ENCODE measurements at regions not wholly inside any gene's neighbourhood (a gene's known extent, or its start where the extent isn't known, plus 50 kb on each side); places are given as distances from the start of the nearest gene placed in this dataset.

DNA sequence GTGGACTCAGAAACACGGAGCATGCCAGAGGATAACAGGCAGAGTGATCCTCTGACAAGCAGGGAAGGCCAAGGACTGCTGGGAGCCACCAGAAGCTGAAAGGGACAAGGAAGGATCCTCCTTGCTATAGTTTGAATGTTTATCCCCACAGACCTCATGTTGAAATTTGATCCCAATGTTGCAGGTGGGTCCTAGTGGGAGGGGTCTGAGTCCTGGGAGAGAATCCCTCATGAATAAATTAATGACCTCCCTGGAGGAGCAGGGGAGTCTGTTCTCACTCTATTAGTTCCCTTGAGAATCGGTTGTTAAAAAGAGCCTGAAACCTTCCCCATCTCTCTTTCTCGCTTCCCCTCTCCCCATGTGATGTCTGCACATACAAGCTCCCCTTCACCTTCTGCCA, 124.4 kb downstream of the FBXO15 start:
- no peak for DNase-seq (ENCODE audit: low spot score)

DNA sequence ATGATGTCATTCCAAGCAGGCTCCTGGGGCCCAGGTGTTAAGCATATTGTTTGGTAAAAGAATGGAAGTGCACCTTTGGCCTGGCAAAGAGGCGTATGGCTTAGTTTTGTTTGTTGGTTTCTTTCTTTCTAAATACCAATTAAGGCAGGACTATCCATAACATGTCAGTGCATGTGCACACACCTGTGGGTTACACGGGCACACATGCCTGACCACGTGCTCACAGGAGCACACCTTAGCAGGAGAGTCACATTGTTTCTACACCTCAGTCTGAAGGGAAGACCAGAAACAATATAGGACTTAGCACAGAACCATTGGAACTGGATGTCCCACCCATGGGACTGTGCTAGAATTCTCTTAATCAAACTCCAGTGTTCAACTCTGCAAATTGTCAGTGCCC, 127.8 kb downstream of the FBXO15 start:
- no peak for DNase-seq (ENCODE audit: low spot score)

DNA sequence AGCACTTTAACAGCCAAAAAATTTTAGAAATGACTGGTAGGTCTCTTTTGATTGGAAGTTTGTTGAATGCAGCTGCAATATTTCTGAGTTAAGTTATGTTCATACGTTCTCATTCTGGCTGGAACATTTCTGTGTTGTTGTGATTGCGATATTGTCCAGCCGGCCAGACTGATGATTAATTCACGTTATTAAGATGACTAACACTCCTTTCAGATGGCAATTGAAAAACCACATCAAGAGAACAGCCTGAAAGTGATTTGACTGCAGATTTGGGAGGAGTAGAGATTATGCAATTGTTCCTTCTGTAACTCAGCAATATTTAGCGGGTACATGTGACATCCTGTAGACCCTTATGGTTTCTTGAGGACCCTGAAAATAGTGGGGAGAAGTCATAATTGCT, 133.7 kb downstream of the FBXO15 start:
- peak; percentile 32 for DNase-seq (ENCODE audit: low spot score)

DNA sequence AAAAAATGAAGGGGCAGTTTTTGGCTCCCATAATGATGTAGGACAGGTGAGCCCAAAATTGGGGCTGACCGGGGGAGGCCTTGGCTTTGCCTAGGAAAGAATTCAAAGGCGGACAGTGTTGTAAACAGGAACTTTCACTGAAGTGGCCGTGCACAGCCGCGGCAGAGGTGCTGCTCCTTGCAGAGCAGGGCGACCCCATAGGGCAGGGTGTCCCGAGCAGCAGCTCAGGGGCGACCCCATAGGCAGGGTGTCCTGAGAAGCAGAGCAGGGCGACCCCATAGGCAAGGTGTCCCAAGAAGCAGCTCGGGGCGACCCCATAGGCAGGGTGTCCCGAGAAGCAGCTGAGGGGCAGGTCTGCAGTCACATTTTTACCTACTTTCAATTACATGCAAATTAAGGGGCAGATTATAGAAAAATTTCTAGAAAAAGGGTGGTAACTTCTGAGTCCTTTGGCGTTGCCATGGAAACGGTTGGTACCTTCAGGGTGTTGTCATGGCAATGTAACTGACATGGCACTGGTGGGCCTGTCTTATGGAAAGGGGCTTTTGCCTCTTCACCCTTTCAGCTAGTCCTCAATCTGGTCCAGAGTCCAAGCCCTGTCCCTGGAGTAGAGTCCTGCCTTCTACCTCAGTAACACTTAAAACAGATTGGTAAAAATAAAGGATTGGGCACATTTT, 134.5 kb downstream of the FBXO15 start:
- no peak for DNase-seq (ENCODE audit: low spot score)

DNA sequence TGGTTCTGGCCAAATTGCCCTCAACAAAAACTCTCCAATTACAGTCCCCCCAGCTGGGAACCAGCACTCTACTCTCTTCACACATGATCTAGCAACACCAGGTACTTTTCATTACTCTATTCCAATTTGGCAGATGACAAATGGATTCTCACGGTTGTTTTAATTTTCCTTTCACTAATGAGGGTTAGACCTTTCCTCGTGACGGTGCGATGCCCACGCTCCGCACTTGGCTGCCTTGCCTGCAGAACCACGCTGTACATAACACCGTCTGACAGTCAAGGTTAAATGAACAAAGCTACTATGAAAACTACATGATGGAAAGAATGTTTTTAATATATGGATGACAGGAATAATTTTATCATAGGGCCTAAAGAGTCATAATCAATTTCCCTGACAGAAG, 141.5 kb downstream of the FBXO15 start:
- DNase-seq (ENCODE audit: low spot score): no peak

DNA sequence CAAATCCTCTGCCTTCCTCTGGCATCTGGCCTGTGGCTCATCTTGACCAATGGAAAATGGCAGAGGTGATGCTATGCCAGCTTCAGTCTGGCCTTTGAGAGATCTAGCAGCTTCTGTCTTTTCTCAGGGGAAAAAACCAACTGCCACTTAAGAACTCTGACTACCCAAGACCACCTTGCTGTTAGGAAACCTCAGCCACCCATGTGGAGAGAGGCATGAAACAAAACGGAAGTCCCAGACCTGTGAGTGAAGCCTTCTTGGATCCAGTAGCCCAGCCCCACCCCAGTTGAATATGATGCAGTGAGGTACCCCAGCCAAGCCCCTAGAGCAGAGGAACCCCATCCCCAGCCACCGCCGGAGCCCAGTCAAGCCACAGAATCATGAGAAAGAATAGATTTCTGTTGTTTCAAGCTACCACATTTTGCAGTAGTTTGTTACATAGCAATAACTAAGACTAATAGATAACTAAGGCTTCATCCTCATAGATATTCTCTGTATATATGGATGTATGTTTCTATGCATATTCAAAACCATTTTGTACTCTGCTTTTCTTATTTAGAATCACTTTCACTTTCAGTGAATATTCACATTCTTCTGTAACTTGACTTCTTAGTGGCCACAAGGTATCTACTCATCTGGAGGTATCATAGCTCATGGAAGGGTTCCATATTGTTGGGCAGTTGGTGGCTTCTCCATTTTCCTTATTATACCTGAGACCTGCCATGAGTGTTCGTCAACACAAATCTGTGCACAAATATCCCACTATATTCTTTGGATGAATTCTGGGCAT, 142.1 kb downstream of the FBXO15 start:
- DNase-seq (ENCODE audit: low spot score): no peak

DNA sequence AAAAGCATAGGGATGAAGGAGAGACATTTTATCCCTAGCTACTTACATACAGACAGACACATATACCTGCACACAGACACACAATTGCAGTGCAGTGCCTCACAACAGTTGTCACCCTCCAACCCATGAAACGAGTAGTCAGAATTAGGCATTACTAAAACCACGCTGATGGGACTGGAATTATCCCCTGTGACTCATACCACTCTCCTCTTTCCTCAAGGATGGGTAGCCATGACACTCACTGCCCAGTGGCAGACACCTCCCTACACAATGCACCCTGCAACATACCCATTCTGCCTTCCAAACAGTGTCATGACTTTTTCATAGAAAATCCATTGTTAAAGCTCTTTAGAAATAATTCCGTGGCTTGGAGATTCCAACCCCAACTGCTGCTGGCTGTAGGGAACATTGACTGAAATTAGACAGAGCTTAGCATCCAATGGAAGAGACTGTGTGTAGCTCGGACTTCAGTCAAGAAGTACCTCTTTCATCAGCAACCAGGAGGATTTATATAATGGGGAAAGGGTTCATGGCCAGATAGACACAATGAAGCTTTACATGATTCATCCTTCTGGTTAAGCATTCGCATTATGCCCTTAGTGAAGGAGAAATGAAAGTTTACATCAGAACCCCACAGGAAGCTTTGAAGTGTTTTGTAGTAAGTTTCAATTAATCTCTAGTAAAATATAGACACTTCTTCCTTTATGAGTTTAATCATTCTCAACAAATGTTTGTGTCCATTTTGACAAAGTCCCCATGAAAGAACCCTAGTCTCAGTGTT, 155.2 kb downstream of the FBXO15 start:
- no peak for DNase-seq (ENCODE audit: low spot score)

DNA sequence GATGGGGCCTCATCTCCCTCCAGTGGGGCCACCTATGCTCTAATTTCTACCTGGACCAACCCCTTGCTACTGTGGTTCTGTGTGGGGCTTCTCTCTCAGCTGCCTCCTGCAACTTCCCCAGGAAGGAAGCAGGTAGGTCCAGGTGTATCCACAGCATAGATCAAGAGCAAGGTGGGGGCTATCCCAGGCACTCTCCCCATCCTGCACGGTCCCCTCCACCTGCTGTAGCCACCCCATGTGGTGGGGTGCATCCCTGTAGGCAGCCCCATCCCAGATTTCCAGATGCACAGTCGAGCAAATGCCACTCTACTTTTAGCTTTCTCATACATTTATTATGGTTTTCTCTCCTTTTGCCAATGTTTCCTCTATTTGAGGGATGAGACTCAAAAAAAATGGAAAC, 156.1 kb downstream of the FBXO15 start:
- DNase-seq (ENCODE audit: low spot score): no peak

DNA sequence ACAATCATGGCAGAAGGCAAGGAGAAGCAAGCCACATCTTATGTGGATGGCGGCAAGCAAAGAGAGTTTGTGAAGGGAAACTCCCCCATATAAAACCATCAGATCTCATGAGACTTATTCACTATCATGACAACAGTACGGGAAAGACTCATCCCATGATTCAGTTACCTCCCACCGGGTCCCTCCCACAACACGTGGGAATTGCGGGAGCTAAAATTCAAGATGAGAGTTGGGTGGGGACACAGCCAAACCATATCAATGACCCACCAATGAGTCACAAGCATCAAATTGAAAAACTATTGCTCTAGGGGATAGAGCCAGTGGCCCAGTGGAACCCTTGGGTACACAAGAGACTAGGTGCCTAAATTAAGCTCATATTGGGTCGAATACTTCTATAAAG, 157.4 kb downstream of the FBXO15 start:
- DNase-seq (ENCODE audit: low spot score): no peak

DNA sequence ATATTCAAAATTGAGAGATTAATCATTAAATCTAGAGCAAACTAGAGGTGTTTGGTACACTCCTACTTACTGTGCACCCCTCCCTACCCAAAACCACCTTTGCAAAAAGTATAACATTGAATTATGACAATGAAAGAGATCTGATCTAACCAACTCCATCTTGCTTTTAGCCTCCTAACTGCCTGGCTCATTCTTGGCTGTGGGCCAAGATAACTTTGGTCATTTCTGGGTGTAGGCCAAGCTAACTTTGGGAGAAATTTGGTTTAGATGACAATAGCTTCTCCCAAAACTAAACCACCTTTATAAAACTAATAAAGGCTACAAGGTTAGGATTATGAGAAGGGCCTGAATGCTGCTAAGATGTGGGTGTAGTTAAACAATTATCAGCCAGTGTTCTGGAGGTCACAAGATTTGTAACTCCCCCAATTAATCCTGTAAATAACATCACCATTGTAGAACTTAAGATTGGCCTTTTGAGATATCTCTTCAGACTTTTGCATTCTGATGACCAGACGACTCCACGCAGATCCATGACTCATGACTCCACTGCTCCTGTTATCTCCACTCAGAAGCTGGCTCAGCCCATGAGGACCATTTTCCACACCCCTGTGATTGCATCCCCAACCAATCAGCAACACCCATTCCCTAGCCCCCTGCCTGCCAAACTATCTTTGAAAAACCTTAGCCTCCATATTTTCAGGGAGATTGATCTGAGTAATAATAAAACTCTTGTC, 160.2 kb downstream of the FBXO15 start:
- no peak for DNase-seq (ENCODE audit: low spot score)

DNA sequence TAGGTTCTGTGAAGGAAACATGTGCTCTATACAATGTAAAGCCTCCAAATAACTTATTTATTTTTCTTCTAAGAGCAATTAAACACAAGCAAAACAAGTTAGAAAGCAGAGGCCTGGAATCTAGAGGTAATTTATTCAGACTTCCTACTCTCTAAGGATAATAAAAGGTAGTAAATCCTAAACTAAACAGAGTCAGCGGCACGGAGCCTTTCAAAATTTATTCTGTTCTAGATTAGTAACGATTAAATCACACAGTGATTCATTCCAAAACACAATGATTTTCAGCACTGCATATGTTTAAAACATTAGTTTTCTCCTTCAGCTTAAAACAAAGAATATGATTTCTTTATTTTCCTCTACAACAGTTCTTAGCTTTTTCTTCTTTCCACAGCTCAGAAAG, 160.9 kb downstream of the FBXO15 start:
- no peak for DNase-seq (ENCODE audit: low spot score)

DNA sequence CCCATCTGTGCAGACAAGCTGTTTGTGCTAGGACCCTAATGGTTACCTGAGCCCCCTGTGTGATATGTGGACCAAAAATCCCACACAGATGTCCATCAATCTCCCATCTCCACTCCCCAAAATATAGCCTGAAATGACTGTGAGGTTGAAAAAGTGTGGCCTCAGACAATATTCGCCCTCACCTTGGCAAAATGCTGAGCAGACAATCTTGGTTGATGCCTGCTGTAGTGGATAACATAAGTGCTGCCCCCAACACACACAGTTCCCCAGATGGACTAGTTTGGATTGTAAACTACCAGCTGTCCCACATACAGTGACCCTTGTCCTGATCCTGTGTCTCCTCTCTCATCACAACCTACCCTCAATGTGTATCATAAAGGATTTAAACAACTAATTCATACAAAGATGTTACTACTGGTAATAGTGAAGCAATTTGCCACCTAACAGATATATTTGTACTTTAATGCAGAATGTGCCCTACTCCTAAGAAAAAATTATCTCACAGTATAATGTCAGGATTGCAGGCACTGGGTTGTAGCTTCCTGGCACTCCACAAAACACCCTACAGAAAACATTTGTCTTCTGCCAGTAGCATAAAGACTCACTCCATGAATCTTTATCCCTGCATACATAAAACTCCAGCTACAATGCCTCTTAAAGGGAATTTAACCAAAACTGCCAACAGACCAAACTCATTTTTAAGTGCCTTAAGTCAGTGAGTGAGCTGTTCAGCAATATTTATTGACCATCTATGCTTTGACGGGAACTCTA, 161.6 kb downstream of the FBXO15 start:
- DNase-seq (ENCODE audit: low spot score): no peak

DNA sequence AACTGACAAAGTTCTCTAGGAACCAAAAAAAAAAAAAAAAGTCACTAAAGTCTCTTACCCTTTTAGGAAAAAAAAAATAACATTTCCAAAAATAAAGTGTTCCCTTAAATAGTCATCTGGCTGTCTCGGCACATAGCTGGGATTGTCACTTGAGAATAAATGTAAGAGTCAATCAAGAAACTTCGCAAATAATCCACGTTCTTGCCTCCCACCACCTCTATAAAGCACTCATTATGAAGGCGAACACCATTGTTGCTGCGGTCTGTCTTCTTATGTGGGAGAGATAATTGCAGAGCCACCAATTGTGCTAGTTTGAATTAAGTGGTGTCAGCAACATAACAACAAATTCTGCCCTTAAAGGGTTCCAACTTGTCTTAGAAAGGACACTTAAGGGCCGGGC, 163.7 kb downstream of the FBXO15 start:
- DNase-seq (ENCODE audit: low spot score): no peak

DNA sequence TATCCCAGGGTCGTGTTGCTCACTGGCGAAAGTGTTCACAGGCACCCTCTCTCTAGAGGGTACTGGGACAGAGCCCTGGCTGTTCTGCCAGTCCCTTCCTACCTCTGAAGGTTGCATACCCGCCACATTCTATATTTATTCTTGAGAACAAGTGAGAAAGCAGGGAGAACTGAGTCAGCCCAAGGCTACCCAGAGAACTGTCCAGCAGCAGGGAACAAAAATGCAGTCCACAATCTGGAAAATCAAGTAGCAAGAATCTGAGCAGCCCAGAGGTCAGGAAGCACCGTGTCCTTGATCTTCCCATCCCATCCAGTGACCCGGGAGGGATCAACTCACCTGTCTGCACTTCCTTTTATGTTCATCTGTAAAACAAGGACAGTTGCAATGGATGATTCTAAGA, 164.1 kb downstream of the FBXO15 start:
- no peak for DNase-seq (ENCODE audit: low spot score)

DNA sequence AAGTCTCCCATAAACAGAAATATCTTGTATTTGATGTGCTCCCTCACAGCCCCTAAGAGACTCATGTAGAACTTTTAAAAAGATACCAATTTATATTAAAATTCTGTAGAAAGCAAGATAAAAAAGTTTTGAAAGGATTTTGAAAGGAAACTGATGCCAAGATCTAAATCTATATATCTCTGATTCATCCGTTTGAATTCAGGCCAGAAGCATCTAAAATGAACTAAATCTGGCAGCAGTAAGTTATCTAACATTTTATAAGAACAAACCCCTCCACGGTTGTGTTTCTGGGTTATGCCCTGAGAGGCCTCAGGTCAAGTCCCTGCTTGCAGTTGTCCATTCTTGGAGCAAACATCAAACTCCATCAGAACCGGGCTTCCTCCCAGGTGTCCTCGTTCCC, 165.8 kb downstream of the FBXO15 start:
- no peak for DNase-seq (ENCODE audit: low spot score)

DNA sequence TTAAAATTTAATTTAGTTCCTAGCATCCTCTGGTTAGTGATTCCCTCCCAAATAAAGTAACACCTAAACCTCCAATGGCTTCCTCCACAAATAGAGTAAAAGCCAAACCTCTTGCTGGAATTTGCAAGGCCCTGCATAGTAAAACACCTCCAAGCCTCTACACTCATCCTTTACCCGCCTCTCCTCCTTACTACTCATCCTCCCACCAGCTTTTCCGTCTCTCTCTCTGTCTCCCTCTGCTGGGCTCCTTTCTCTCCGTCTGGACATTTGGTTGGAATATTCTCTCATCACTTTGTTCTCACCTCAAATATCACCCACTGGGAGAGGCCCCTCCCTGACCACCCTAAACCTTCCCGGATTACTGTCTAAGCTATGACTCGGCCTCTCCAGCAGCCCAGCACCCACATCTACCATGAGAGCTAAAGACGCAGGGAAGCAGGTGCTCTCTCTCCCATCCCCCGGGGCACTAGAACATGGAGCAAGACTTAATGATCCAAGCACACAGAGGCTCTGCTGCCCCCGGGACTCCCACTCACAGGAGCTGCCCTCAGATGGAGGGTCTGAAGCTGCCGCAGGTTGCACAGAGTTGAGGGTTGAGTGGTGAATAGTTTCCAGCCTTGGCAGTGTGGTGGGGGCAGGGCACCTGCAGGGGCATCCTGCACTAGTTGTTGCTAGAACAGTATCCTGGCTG, 167.2 kb downstream of the FBXO15 start:
- DNase-seq (ENCODE audit: low spot score): peak; percentile 40

DNA sequence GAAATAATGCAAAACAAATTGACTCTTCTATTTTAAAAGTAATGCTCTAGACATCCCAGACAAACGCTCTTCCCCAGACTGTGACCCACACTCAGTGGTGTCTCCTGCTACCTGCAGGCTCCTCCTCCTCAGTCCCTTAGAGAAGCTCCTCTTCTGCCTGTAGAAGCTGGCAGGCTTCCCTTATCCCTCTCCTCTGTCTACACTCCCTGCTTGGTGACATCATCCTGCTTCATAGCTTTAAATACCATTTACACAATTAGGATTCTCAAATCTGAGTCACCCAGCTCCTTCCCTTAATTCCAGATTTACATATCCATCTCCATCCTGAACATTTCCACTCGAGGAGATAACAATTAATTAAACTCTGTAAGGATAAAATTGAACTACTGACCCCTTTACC, 167.9 kb downstream of the FBXO15 start:
- DNase-seq (ENCODE audit: low spot score): peak; percentile 9

DNA sequence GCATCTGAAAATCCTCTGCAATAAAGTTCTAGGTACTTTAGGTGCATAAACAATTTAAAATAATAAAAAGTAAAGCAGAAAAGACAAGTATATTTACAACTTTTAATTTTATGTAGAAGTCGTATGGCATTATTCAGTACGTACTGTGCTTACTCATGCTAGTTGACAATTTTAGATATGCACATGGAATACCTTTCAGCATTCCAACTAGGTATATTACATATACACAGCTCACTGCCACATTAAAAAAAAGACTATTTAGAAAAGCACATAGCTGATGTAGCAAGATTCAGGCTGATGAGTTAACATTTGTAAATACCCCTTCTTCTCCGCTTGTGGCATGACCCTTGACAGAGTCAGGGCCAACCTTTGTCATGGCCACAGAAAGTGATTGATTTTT, 171.2 kb downstream of the FBXO15 start:
- no peak for DNase-seq (ENCODE audit: low spot score)

DNA sequence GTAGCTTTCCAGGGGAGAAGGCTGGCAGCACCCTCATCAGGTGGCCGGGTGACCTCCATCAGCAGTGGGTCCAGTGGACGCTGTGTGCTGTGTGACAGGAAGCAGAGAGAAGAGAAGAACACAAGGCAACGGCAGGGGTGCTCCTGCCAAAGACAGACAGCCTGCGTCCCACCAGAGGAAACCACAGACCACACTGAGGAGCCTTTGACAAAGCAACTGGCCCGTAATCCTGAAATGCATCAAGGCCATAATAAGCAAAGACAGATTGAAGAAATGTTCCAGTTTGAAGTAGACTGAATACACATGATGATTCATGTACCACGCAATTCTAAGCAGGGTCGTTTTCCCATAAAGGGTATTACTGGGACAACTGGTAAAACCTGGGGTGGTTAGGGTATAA, 172.4 kb downstream of the FBXO15 start:
- DNase-seq (ENCODE audit: low spot score): no peak

DNA sequence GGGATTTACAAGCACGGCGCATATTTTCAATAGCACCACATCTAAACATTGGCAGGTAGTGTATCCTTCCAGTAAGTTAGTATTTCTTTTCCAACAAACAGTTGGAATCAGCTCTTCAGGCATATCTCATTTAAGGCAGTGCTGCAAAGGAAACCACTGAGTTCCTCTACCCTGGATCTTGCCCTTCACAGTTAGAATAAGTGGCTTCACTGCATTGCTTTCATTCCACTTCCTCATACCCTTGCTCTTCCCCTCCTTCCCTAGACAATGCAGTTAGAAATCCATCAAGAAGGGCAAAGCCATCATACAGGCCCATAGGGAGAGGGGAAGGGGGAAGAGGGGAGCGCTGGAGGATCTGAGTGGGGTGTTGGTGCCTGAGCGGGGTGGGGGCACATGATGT, 173.7 kb downstream of the FBXO15 start:
- no peak for DNase-seq (ENCODE audit: low spot score)

DNA sequence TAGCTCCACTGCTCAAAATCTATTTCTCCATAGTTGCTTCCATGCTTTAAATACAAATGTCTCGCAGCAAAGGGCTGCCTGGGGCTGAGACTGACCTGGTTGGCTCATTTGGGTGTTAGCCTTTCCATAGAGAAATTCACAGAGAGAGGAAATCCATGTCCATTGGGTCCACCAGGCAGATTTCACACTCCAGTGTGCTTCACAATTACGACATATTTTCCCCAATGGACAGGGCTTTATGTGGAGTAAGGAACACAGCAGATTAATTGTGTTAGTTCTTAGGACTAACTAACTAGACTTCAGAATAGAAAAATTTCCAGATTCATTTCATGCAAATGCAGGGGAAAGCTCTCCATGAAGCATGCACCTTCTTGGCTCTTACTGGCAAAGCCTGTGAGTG, 180.7 kb downstream of the FBXO15 start:
- no peak for DNase-seq (ENCODE audit: low spot score)
